Breast epithelium (tissue), 3 donors: ENCODE measurements at regions not wholly inside any gene's neighbourhood (a gene's known extent, or its start where the extent isn't known, plus 50 kb on each side); places are given as distances from the start of the nearest gene placed in this dataset.

Experiments
- POLR2A ChIP-seq: fragments of 450-650 bp; IDR thresholded peaks from one replicate; pipeline ENCODE4 v1.6.1; 2016; ENCODE audit warnings: antibody characterized with exemption, mild to moderate bottlenecking, moderate library complexity
- POLR2AphosphoS5 ChIP-seq, 3 donors: sonication (generic); formaldehyde crosslinking; IDR thresholded peaks; one replicate each; pipeline ENCODE4 v1.6.1; 2017; ENCODE audit warnings: antibody characterized with exemption in 3 of 3
- TF ChIP-seq, protein P1 (sequence below), 3 donors: fragments of 450-650 bp; IDR thresholded peaks; one replicate each; pipeline ENCODE4 v1.5.1; 2016 to 2017; ENCODE audit warnings: antibody characterized with exemption in 3 of 3, mild to moderate bottlenecking in 3 of 3, moderate library complexity in 3 of 3

DNA sequence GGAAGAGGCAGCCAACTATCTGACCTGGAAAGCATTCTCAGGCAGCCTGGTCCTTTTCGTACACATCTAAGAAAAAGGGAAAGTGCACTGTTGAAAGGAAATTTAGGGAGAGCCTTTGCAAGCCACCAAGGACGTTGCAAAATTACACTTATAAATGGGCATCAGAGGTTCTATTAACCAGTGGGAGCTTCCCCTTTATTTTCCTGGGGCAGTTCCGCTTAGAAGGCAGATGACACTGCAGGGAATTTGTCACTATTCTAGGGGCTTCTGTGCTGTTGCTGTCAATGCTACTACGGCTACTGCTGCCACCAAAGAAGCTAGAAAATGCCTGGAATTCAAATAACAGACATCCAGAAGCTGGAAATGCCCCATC, 79.6 kb upstream of the AUTS2 start:
- TF ChIP-seq, protein P1, sequence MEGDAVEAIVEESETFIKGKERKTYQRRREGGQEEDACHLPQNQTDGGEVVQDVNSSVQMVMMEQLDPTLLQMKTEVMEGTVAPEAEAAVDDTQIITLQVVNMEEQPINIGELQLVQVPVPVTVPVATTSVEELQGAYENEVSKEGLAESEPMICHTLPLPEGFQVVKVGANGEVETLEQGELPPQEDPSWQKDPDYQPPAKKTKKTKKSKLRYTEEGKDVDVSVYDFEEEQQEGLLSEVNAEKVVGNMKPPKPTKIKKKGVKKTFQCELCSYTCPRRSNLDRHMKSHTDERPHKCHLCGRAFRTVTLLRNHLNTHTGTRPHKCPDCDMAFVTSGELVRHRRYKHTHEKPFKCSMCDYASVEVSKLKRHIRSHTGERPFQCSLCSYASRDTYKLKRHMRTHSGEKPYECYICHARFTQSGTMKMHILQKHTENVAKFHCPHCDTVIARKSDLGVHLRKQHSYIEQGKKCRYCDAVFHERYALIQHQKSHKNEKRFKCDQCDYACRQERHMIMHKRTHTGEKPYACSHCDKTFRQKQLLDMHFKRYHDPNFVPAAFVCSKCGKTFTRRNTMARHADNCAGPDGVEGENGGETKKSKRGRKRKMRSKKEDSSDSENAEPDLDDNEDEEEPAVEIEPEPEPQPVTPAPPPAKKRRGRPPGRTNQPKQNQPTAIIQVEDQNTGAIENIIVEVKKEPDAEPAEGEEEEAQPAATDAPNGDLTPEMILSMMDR (IDR thresholded peaks at IDR 0.05) = no peak
- no peak for TF ChIP-seq POLR2A
- no peak for TF ChIP-seq POLR2AphosphoS5 (IDR thresholded peaks at IDR 0.05)
